H7 (cell line): ENCODE measurements at regions not wholly inside any gene's neighbourhood (a gene's known extent, or its start where the extent isn't known, plus 50 kb on each side); places are given as distances from the start of the nearest gene placed in this dataset.

ENCODE experiments used
- DNase-seq: peaks from one replicate; pipeline ENCODE4 v3.0.0; 2012
- H3K27me3 ChIP-seq: 2 replicates; pipeline ENCODE4 v1.6.0; 2011; ENCODE audit warnings: mild to moderate bottlenecking, low read length; ENCODE audit not compliant: control insufficient read depth, insufficient read depth
- H3K36me3 ChIP-seq: replicated peaks from 2 replicates; pipeline ENCODE4 v1.5.1; 2011; ENCODE audit warnings: low read length; ENCODE audit not compliant: control insufficient read depth, insufficient read depth
- H3K4me3 ChIP-seq: 2 replicates; pipeline ENCODE4 v1.5.1; 2011; ENCODE audit warnings: low read depth, mild to moderate bottlenecking, control low read depth, low read length, moderate library complexity; ENCODE audit not compliant: insufficient read depth

DNA sequence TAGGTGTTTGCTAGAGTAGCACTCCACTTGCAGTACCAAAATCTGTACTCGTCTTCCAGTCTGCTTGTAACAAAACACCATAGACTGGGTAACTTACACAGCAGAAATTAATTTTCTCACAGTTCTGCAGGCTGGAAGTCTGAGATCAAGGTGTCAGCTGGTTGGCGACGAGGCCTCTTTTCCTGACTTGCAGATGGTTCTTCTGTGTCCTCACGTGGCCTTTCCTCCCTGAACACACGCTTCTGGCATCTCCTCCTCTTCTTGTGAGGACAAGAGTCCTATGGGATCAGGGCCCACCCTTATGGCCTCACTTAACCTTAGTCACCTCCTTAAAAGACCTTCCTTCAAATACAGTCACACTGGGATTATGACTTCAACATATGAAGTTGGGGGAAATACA is 493.5 kb upstream of the MYT1L start:
- DNase-seq, result peak; percentile 4
- Histone ChIP-seq H3K4me3 (no peak overlapping the region), H3K27me3 (no peaks in the 10 kb centered on the region)

DNA sequence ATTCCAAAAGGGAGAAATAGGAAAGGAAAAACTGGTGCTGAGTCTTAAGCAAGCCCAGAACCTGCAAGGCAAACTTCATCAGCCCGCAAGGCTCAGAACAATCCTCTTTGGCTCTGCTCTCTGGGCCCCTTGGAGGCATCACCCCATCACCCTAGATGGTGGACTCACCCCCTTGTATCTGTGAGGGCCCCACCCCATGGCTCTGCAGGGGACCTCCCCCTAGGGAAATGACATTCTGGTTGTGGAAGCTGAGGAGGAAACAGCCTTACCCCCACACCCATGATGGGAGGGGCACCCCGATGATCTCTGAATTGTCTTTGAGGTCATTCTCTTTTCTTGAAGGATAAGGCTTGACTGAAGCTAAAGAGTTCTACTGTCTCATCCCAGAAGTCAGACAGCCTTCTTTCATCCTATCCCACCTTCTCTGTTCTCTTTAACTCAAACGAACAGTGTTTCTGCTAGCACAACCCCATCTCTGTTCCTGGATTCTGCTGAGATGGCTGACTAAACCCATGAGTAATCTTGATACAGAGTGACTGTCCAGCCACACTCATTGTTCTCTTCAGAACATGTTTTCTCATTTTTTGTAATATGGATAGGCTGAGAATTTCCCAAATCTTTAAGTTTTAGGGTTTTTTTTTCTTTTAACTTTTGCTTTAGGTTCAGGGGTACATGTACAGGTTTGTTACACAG is 492.1 kb upstream of the MYT1L start:
- no peak overlapping the region for H3K4me3 ChIP-seq

More for the DNA sequence above, 493.5 kb upstream of the MYT1L start:
- H3K36me3 ChIP-seq, result no peaks in the 10 kb centered on the region

DNA sequence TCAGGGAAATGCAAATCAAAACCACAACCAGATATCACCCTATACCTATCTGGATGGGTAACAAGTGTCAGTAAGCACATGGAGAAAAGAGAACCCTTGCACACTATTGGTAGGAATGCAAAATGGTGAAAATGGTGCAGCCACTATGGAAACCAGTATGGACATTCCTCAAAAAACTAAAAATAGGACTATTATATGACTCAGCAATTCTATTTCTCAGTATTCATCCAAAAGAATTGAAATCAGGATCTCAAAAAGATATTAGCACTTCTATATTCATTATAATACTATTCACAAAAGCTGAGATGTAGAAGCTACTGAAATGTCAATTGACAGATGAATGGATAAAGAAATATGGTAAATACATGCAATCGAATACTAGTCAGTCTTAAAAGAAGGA is 491.1 kb upstream of the MYT1L start:
- no peaks in the 10 kb centered on the region for H3K27me3 ChIP-seq
- no peaks in the 10 kb centered on the region for H3K36me3 ChIP-seq
- H3K4me3 ChIP-seq, result no peak overlapping the region
- DNase-seq, result no peak

More for the DNA sequence above, 492.1 kb upstream of the MYT1L start:
- DNase-seq, result peak; percentile 10
- no peaks in the 10 kb centered on the region for H3K27me3 ChIP-seq
- no peaks in the 10 kb centered on the region for H3K36me3 ChIP-seq

DNA sequence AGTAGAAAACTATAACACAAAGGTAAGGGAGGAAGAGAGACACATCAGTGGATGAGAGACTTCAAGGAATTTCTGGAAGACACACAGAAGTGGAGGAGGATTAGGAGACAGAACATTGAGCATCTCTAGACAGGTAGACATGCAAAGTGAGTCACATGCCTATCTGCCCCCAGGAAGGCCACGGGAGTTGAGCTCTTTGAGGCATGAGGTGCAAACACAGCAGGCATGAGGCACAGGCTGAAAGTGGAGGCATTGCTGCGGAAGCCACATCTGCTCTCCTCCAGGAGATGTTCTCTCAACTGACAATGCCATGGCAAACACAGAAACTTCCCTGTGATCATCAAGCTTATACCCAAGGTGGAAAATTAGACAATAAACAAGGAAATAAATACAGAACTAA is 481.6 kb upstream of the MYT1L start:
- H3K36me3 ChIP-seq, result no peaks in the 10 kb centered on the region
- DNase-seq, result no peak
- no peaks in the 10 kb centered on the region for H3K27me3 ChIP-seq
- H3K4me3 ChIP-seq, result no peak overlapping the region

DNA sequence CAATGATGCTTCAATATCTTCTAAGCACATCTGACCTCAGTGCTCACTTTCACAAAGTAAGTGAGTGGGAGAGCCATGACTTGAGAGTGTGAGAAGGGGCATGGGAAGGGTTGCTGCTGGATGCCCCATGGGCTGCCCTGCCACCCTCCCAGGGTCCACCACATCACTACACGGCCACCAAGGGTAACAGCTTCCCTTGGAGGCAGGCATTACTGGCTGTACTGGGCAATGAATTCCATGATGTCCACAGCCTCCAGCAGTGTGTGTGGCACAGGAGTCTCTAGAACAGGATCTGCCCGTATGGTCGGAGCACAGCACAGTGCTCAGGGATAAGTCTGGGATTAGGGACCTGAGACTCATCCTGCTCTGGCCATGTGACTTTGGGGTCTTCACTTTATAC is 481.0 kb upstream of the MYT1L start:
- H3K27me3 ChIP-seq, result no peaks in the 10 kb centered on the region
- no peak overlapping the region for H3K4me3 ChIP-seq
- no peak for DNase-seq
- H3K36me3 ChIP-seq, result no peaks in the 10 kb centered on the region

DNA sequence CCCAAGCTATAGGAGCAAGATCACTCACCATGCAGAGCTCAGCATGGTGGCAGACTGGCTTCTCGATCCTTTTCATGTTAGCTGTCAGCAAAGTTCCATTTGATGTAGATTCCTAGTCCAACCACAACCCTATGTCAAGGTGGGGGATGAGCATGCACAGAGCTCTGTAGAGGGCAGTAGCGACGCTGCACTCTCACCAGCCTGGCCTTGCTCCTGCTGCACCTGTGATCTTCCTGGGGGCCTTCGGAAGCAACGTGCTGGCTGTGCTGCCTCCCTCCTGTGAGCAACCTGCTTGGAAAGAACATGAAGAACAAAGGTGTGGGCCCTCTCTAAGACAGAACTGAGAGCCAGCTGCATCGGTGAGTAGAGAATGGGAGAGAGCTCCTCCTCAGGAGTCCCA is 479.4 kb upstream of the MYT1L start:
- DNase-seq, result peak; percentile 71
- no peak overlapping the region for H3K4me3 ChIP-seq
- no peaks in the 10 kb centered on the region for H3K36me3 ChIP-seq
- H3K27me3 ChIP-seq, result no peaks in the 10 kb centered on the region

DNA sequence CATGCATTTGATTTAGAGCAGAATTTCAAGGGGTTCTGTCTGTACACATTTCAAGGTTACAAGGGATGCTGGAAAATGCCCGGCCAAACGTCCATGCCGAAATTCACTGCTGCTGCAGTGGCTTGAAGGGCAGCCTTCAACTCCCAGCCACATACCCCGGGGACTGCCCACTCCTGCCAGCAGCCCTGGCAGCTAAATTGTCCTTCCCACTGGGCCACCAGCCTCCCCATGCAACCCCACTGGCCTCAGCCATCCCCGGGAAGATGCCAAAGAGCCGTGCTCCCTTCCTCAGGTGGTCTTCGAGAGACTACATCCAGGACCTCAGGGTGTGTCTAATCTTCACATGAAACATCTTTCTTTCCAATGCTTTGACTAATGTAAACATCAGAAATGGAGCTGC is 478.7 kb upstream of the MYT1L start:
- peak; percentile 17 for DNase-seq
- Histone ChIP-seq H3K4me3 (no peak overlapping the region), H3K36me3 (no peaks in the 10 kb centered on the region), H3K27me3 (no peaks in the 10 kb centered on the region)

DNA sequence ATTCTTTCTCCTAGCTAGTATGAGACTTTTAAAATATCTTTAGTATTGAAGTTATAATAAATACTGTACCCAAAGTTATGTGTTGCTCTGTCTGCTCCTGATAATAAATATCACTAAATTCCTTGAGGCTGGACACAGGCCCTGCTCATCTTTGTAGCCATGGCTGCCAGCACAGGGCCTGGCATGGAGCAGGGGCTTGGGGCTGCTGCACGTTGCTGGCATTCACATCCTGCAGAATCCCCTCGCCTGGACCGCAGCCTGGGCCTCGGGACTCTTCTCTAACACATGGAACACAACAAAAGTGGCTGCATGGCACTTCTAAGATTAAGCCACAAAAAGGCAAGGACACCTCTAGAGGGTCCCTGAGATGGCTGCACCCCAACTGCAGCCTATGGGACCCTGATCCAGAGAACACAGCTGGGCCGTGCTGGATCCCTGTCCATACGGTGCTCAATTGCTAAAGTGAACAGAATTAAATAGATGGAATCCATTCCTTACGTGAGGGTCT is 477.5 kb upstream of the MYT1L start:
- no peaks in the 10 kb centered on the region for H3K36me3 ChIP-seq
- DNase-seq, result peak; percentile 13
- H3K4me3 ChIP-seq, result no peak overlapping the region
- H3K27me3 ChIP-seq, result no peaks in the 10 kb centered on the region

DNA sequence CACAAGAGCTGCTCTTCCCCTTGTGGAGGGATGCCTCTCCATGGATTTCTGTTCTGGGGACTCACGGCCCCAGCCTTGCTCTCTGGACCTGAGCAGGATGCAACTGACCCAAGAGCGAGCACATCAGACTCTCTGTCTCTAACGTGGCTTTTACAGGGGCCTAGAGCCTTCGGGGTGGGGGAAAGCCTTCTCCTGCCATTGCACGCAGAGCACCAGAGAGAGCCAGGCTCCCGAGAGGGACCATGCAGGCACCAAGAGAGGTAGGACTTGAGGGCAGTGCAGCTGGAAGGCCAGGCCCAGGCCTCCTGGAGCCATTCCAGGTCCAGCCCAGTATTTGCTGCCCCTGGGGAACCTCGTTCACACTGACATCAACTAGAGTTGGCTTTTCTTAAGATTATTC is 475.6 kb upstream of the MYT1L start:
- Histone ChIP-seq H3K36me3 (no peaks in the 10 kb centered on the region), H3K27me3 (no peaks in the 10 kb centered on the region), H3K4me3 (no peak overlapping the region)
- DNase-seq, result peak; percentile 17

DNA sequence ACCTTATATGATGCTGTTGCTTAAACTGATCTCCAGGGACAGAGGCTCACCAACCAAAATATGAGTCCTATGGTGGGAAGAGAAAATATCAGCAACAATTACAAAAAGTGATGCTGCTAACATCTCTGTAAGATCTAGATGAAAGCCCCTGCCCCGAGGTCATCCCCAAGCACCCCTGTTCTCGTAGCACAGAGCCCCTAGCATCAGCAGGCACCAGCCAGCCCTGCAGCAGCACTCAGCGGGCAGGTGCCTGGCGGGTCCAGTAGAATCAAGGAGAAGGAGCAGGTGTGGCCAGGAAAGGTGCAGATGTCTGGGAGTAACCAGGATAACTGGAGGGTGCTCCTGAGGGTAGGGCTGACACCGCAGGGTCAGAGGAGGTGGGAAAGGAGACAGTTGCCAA is 474.2 kb upstream of the MYT1L start:
- H3K36me3 ChIP-seq, result no peaks in the 10 kb centered on the region
- H3K27me3 ChIP-seq, result no peaks in the 10 kb centered on the region
- peak; percentile 20 for DNase-seq
- H3K4me3 ChIP-seq, result no peak overlapping the region

DNA sequence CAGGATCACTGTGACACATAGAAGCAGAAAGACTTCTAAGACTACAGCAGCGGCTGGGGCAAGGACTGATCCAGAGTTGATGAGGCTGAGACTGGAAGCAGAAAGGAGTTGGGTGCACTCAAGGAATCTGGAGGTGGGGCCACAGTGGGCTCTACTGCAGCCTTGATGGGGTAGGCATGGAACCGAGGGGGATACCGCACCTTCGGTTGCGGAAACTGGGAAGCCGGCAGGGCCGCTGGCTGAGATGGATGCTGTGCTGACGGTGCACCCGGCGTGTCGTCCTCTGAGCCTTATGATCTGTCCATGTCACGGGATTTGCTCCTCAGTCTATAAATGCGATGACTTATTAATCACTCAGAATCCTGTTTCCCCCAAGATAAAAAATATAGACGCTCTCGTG is 473.5 kb upstream of the MYT1L start:
- Histone ChIP-seq H3K36me3 (no peaks in the 10 kb centered on the region), H3K27me3 (no peaks in the 10 kb centered on the region), H3K4me3 (no peak overlapping the region)
- peak; percentile 14 for DNase-seq

DNA sequence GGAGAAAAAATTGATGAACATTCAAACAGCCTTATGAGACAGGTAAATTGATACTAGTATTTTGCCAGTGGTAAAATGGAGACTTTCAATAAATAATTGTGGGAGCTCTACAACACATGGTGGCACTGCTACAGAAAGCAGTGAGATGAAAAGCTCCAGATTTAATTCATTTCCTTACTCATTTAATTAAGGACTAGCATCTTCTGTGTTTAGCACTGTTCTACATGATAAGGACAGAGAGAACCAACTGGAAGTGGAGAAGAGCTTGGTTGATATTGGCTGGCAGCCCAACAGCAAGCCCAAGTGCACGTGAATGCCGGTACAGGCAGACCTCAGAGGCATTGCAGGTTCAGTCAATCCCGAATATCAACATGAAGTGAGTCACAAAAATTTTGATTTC is 470.4 kb upstream of the MYT1L start:
- DNase-seq, result no peak
- Histone ChIP-seq H3K4me3 (no peak overlapping the region), H3K27me3 (no peaks in the 10 kb centered on the region), H3K36me3 (no peaks in the 10 kb centered on the region)

DNA sequence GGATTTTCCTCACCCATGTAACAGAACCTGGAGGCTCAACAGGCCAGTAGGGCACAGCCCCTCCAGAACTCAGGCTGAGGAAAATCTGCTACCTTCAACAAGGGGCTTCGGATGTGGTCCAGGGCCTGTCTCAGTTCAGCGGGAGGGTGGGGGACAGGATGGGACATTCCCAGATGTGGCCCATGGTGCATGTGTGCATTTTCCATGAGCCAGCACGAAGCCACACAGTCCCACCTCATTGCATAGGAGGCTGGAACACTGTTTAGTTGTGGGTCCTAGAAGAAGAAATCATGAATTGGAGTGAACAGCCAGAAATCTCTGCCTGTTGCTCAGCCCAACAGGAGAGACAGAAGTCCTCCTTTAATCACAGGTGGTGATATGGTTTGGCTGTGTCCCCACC is 469.6 kb upstream of the MYT1L start:
- H3K27me3 ChIP-seq, result no peaks in the 10 kb centered on the region
- DNase-seq, result peak; percentile 4
- no peak overlapping the region for H3K4me3 ChIP-seq
- no peaks in the 10 kb centered on the region for H3K36me3 ChIP-seq

DNA sequence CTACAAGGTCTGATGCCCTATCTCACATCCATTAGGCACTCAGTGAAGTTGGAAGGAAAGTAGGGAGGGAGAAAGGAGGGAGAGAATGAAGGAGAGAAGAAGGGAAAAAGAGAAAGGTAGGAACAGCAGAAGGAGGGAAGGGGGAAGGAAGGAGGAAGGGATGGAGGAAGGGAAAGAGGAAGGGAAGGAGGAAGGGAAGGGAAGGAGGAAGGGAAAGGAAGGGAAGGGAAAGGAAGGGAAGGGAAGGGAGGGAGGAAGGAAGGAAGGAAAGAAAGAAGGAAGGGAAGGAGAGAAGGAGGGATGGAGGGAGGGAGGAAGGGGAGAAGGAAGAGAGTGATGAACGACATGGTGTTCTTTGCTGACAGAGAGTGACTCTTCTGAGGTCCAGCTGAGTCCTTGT is 468.9 kb upstream of the MYT1L start:
- no peaks in the 10 kb centered on the region for H3K27me3 ChIP-seq
- H3K36me3 ChIP-seq, result no peaks in the 10 kb centered on the region
- H3K4me3 ChIP-seq, result no peak overlapping the region
- DNase-seq, result no peak

DNA sequence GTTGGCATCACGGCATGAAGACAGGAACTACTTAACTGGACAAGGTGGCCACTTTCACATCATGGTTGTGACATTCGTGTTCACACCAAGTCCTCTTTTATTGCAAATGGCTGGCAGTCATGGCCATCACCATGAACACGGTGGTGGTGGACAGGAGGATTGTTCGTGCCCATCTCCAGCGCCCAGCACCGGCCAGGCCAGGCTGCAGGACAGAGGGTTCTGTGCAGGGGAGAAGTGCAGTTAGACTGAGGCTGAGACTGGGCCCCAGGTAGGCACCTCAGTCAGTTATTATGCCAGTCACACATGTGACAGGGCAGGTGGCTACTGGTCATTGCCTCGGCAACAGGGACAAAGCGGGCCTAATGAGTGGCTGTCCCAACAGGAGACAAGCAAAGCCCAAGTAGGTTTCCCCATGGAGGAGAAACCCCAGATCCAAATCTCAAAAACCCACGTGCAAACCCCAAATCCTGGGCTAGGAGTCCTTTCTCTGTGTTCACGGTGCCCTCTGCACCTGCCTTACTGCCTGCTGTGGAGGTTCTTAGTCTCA is 468.1 kb upstream of the MYT1L start:
- Histone ChIP-seq H3K4me3 (no peak overlapping the region), H3K36me3 (no peaks in the 10 kb centered on the region), H3K27me3 (no peaks in the 10 kb centered on the region)
- peak; percentile 7 for DNase-seq
